Gastroesophageal sphincter (tissue), 3 donors: ENCODE measurements at regions not wholly inside any gene's neighbourhood (a gene's known extent, or its start where the extent isn't known, plus 50 kb on each side); places are given as distances from the start of the nearest gene placed in this dataset.

Experiments used
- POLR2A ChIP-seq, 2 donors: fragments of 450-650 bp; IDR thresholded peaks; one replicate each; pipeline ENCODE4 v1.6.1; 2017; ENCODE audit warnings: antibody characterized with exemption in 2 of 2, mild to moderate bottlenecking in 2 of 2, moderate library complexity in 1 of 2
- TF ChIP-seq, protein P1 (sequence below), 4 experiments: fragments of 200-600 bp in 2 of 4; fragments of 450-650 bp in 2 of 4; sonication (generic) in 1 of 4; IDR thresholded peaks; one replicate each; pipeline ENCODE4 v1.5.1; 2017 to 2019; ENCODE audit warnings: antibody characterized with exemption in 4 of 4, mild to moderate bottlenecking in 2 of 4, moderate library complexity in 2 of 4

DNA sequence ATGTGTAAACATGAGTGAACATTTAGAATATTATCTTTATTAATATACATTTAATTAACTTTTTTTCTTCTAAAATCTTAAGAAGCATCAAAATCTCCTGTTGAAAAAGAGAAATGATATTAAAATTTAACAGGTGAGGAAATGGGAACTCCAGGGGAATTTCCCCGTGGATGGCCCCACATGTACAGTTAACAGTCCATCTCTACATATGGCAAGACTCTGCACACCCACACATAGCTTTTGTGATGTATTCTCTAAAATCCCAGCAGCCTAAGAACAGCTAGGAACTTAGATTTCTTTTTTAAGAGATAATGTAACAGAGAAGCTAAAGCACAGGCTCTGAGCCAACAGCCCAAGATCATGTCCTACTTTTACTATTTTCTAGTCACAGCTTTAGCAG, 556.3 kb upstream of the RGMB start:
- TF ChIP-seq, protein P1, sequence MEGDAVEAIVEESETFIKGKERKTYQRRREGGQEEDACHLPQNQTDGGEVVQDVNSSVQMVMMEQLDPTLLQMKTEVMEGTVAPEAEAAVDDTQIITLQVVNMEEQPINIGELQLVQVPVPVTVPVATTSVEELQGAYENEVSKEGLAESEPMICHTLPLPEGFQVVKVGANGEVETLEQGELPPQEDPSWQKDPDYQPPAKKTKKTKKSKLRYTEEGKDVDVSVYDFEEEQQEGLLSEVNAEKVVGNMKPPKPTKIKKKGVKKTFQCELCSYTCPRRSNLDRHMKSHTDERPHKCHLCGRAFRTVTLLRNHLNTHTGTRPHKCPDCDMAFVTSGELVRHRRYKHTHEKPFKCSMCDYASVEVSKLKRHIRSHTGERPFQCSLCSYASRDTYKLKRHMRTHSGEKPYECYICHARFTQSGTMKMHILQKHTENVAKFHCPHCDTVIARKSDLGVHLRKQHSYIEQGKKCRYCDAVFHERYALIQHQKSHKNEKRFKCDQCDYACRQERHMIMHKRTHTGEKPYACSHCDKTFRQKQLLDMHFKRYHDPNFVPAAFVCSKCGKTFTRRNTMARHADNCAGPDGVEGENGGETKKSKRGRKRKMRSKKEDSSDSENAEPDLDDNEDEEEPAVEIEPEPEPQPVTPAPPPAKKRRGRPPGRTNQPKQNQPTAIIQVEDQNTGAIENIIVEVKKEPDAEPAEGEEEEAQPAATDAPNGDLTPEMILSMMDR (IDR thresholded peaks at IDR 0.05), result no peak
- no peak for TF ChIP-seq POLR2A (IDR thresholded peaks at IDR 0.05)
